Liver (tissue), 8 donors: ENCODE measurements at regions not wholly inside any gene's neighbourhood (a gene's known extent, or its start where the extent isn't known, plus 50 kb on each side); places are given as distances from the start of the nearest gene placed in this dataset.

Experiments
- DNase-seq: peaks from one replicate; pipeline ENCODE4 v3.0.0-alpha.2; 2017; ENCODE audit warnings: low spot score
- H3K27ac ChIP-seq, 2 donors: one replicate each; pipeline ENCODE4 v1.7.0; 2013; ENCODE audit warnings: inconsistent platforms in 2 of 2, low read length in 2 of 2, control low read depth in 1 of 2, low read depth in 1 of 2, mild to moderate bottlenecking in 1 of 2
- H3K27me3 ChIP-seq, 4 donors: one replicate each; pipeline versions ENCODE4 v1.6.1 to v1.7.0; 2013; ENCODE audit warnings: low read length in 3 of 4, inconsistent platforms in 1 of 4, mild to moderate bottlenecking in 1 of 4, moderate library complexity in 1 of 4; ENCODE audit not compliant: control insufficient read depth in 4 of 4, insufficient read depth in 4 of 4
- H3K36me3 ChIP-seq, 4 donors: one replicate each; pipeline versions ENCODE4 v1.6.1 to v1.7.0; 2013; ENCODE audit warnings: low read length in 3 of 4, mild to moderate bottlenecking in 3 of 4, low read depth in 1 of 4, moderate library complexity in 1 of 4; ENCODE audit not compliant: control insufficient read depth in 4 of 4, insufficient read depth in 3 of 4
- H3K4me1 ChIP-seq, 4 donors: one replicate each; pipeline versions ENCODE4 v1.6.1 to v1.7.0; 2013; ENCODE audit warnings: low read length in 3 of 4, mild to moderate bottlenecking in 3 of 4, moderate library complexity in 1 of 4; ENCODE audit not compliant: control insufficient read depth in 4 of 4, insufficient read depth in 4 of 4
- H3K4me3 ChIP-seq, 3 donors: one replicate each; pipeline versions ENCODE4 v1.6.1 to v1.7.0; 2013; ENCODE audit warnings: low read length in 3 of 3, control low read depth in 1 of 3, low read depth in 1 of 3, mild to moderate bottlenecking in 1 of 3
- H3K9ac ChIP-seq, 2 donors: one replicate each; pipeline ENCODE4 v1.7.0; 2013; ENCODE audit warnings: low read length in 2 of 2, mild to moderate bottlenecking in 2 of 2, moderate library complexity in 2 of 2, control low read depth in 1 of 2, low read depth in 1 of 2
- H3K9me3 ChIP-seq, 4 donors: one replicate each; pipeline versions ENCODE4 v1.6.1 to v1.7.0; 2013; ENCODE audit warnings: low read length in 3 of 4; ENCODE audit not compliant: control insufficient read depth in 4 of 4
- FOXA2 ChIP-seq: IDR thresholded peaks from 2 replicates; pipeline ENCODE4 v1.6.1; 2016; ENCODE audit warnings: antibody characterized with exemption
- GABPA ChIP-seq, 2 donors: IDR thresholded peaks in 1 of 2; conservative IDR thresholded peaks in 1 of 2; 2 replicates each; pipeline ENCODE4 v1.6.1; 2016; ENCODE audit warnings: antibody characterized with exemption in 2 of 2, mild to moderate bottlenecking in 1 of 2, moderate library complexity in 1 of 2
- HNF4A ChIP-seq, 2 donors: conservative IDR thresholded peaks; 2 replicates each; pipeline ENCODE4 v1.6.1; 2016; ENCODE audit warnings: antibody characterized with exemption in 2 of 2, mild to moderate bottlenecking in 2 of 2
- HNF4G ChIP-seq: IDR thresholded peaks from 2 replicates; pipeline ENCODE4 v1.6.1; 2016; ENCODE audit warnings: antibody characterized with exemption
- JUND ChIP-seq, 2 donors: IDR thresholded peaks; 2 replicates each; pipeline ENCODE4 v1.6.1; 2016; ENCODE audit warnings: antibody characterized with exemption in 2 of 2
- RAD21 ChIP-seq, 2 donors: IDR thresholded peaks; 2 replicates each; pipeline ENCODE4 v1.6.1; 2016; ENCODE audit warnings: antibody characterized with exemption in 2 of 2, mild to moderate bottlenecking in 2 of 2
- SP1 ChIP-seq: IDR thresholded peaks from 2 replicates; pipeline ENCODE4 v1.6.1; 2018; ENCODE audit warnings: antibody characterized with exemption, mild to moderate bottlenecking
- YY1 ChIP-seq: IDR thresholded peaks from 2 replicates; pipeline ENCODE4 v1.6.1; 2016; ENCODE audit warnings: antibody characterized with exemption, mild to moderate bottlenecking
- WGBS: extraction: QIAGEN DNeasy Blood & Tissue Kit; methylation state at CpG from one replicate; pipeline ENCODE4 v1.1.7; 2013; 5-methylcytosine and 5-hydroxymethylcytosine counted together
- TF ChIP-seq, protein P1 (sequence below): IDR thresholded peaks from 2 replicates; pipeline ENCODE4 v1.6.1; 2016; ENCODE audit warnings: antibody characterized with exemption
- TF ChIP-seq, protein P2 (sequence below): IDR thresholded peaks from 2 replicates; pipeline ENCODE4 v1.6.1; 2016; ENCODE audit warnings: antibody characterized with exemption
- TF ChIP-seq, protein P3 (sequence below): fragments of 150-350 bp; IDR thresholded peaks from 2 replicates; pipeline ENCODE4 v1.5.1; 2017; ENCODE audit warnings: improper control_type of control experiment, low read depth, low read length; ENCODE audit not compliant: missing input control
- TF ChIP-seq, protein P4 (sequence below): IDR thresholded peaks from 2 replicates; pipeline ENCODE4 v1.6.1; 2016; ENCODE audit warnings: antibody characterized with exemption
- donor health status: healthy.
- donor health status: healthy.
- donor health status: healthy.
- donor health status: healthy.
- donor health status: healthy.

DNA sequence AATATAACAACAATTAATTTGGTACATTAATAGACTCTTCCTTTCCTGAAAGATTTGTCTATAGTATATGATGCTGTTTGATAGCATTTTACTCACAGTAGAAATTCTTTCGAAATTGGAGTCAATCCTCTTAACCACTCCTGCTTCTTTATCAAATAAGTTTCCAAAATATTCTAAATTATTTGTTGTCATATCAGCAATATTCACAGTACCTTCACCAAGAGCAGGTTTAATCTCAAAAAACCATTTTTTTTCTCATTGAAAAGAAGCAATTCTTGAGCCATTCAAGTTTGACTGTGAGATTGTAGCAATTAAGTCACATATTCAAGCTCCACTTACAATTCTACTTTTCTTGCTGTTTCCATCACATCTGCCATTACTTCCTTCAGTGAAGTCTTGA is 83.5 kb upstream of the PRR16 start:
- no peak for DNase-seq

DNA sequence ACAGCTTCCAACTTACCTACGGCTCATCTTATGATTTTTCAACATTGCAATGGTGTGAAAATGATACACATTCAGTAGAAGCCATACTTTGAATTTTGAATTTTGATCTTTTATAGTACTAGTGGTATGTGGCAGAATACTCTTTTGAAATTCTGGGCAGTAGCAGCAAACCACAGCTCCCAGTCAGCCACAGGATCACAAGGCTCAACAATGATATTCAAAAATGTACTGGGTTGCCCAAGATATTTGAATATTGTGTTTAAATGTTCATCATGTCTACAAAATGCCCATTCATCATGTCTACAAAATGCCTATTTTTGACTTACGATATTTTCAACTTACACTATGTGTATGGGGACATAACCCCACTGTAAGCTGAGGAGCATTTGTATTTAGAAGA is 81.3 kb upstream of the PRR16 start:
- Histone ChIP-seq H3K4me3 (no peak overlapping the region), H3K9ac (no peak overlapping the region), H3K36me3 (no peaks in the 10 kb centered on the region), H3K4me1 (no peaks in the 10 kb centered on the region), H3K9me3 (peaks cover 0 to 1% (median 0%) of the 10 kb centered on the region in 4 donors), H3K27ac (no peak overlapping the region), H3K27me3 (no peaks in the 10 kb centered on the region)
- TF ChIP-seq YY1 = no peak
- no peak for DNase-seq
- 74% methylated on average over 2 of the region's 2 CpGs for WGBS

More for the DNA sequence above, 83.5 kb upstream of the PRR16 start:
- H3K9me3 ChIP-seq = peaks cover 0 to 1% (median 0%) of the 10 kb centered on the region in 4 donors
- H3K4me1 ChIP-seq = no peaks in the 10 kb centered on the region
- no peak overlapping the region for H3K4me3 ChIP-seq
- no peak overlapping the region for H3K9ac ChIP-seq
- TF ChIP-seq HNF4A (conservative IDR thresholded peaks at IDR 0.05) (no peak), JUND (IDR thresholded peaks at IDR 0.05) (no peak), YY1 (no peak), HNF4G (no peak)
- TF ChIP-seq, protein P1, sequence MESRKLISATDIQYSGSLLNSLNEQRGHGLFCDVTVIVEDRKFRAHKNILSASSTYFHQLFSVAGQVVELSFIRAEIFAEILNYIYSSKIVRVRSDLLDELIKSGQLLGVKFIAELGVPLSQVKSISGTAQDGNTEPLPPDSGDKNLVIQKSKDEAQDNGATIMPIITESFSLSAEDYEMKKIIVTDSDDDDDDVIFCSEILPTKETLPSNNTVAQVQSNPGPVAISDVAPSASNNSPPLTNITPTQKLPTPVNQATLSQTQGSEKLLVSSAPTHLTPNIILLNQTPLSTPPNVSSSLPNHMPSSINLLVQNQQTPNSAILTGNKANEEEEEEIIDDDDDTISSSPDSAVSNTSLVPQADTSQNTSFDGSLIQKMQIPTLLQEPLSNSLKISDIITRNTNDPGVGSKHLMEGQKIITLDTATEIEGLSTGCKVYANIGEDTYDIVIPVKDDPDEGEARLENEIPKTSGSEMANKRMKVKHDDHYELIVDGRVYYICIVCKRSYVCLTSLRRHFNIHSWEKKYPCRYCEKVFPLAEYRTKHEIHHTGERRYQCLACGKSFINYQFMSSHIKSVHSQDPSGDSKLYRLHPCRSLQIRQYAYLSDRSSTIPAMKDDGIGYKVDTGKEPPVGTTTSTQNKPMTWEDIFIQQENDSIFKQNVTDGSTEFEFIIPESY = no peak
- TF ChIP-seq, protein P2, sequence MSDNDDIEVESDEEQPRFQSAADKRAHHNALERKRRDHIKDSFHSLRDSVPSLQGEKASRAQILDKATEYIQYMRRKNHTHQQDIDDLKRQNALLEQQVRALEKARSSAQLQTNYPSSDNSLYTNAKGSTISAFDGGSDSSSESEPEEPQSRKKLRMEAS = no peak
- TF ChIP-seq, protein P3, sequence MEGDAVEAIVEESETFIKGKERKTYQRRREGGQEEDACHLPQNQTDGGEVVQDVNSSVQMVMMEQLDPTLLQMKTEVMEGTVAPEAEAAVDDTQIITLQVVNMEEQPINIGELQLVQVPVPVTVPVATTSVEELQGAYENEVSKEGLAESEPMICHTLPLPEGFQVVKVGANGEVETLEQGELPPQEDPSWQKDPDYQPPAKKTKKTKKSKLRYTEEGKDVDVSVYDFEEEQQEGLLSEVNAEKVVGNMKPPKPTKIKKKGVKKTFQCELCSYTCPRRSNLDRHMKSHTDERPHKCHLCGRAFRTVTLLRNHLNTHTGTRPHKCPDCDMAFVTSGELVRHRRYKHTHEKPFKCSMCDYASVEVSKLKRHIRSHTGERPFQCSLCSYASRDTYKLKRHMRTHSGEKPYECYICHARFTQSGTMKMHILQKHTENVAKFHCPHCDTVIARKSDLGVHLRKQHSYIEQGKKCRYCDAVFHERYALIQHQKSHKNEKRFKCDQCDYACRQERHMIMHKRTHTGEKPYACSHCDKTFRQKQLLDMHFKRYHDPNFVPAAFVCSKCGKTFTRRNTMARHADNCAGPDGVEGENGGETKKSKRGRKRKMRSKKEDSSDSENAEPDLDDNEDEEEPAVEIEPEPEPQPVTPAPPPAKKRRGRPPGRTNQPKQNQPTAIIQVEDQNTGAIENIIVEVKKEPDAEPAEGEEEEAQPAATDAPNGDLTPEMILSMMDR = no peak
- 79% methylated on average over 1 of the region's 1 CpG for WGBS
- H3K36me3 ChIP-seq = no peaks in the 10 kb centered on the region
- H3K27ac ChIP-seq = no peak overlapping the region
- H3K27me3 ChIP-seq = no peaks in the 10 kb centered on the region

DNA sequence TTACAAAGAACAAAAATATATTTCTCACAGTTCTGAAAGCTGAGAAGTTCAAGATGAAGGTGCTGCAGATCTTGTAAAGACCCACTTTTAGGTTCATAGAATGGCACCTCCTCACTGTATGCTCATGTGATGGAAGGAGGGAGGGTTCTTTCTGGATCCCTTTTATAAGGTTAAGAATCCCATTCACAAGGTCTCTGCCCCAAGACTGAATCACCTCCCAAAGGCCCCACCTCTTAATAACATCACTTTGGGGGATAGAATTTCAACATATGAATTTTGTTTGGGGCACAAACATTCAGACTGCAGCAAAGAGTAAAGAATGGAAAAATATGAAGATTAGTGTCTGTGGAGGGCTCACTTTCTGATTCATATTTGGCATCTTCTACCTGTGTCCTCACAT is 77.1 kb upstream of the PRR16 start:
- H3K27ac ChIP-seq = no peak overlapping the region

More for the DNA sequence above, 77.1 kb upstream of the PRR16 start:
- TF ChIP-seq, protein P4, sequence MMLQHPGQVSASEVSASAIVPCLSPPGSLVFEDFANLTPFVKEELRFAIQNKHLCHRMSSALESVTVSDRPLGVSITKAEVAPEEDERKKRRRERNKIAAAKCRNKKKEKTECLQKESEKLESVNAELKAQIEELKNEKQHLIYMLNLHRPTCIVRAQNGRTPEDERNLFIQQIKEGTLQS = no peak
- no peak for TF ChIP-seq SP1
- TF ChIP-seq RAD21 (IDR thresholded peaks at IDR 0.05) = no peak
- TF ChIP-seq FOXA2 = no peak
- TF ChIP-seq GABPA (IDR thresholded peaks at IDR 0.05 in 1 of 2, conservative IDR thresholded peaks at IDR 0.05 in 1 of 2) = no peak
- no peak for TF ChIP-seq HNF4A (conservative IDR thresholded peaks at IDR 0.05)
- Histone ChIP-seq H3K4me3 (no peak overlapping the region), H3K36me3 (no peaks in the 10 kb centered on the region), H3K9ac (no peak overlapping the region), H3K9me3 (no peaks in the 10 kb centered on the region), H3K27me3 (no peaks in the 10 kb centered on the region), H3K4me1 (no peaks in the 10 kb centered on the region)
- no peak for DNase-seq
